ENCODE measurements at regions not wholly inside any gene's neighbourhood (a gene's known extent, or its start where the extent isn't known, plus 50 kb on each side); places are given as distances from the start of the nearest gene placed in this dataset.

GRCh38 chr18:27261769-27262549, 76.9 kb upstream of the CHST9 start:
- no peak for DNase-seq (ENCODE audit: insufficient read length, low spot score)
- TF ChIP-seq CTCF (IDR thresholded peaks at IDR 0.05; ENCODE audit: insufficient read depth, missing control alignments): no peak
- no peak for FAIRE-seq

- FAIRE-seq (no peak), DNase-seq (ENCODE audit: insufficient read length, low spot score) (no peak)
- TF ChIP-seq CTCF (IDR thresholded peaks at IDR 0.05; ENCODE audit: insufficient read depth, missing control alignments): no peak
Measured at GRCh38 chr18:27253571-27253970, 68.5 kb upstream of the CHST9 start.

- DNase-seq (ENCODE audit: insufficient read length, low spot score): no peak
- no peak for TF ChIP-seq CTCF (IDR thresholded peaks at IDR 0.05; ENCODE audit: insufficient read depth, missing control alignments)
- peak; percentile 91 for FAIRE-seq
Measured at GRCh38 chr18:27250471-27250870, 65.4 kb upstream of the CHST9 start.

GRCh38 chr18:27249933-27250332, 64.8 kb upstream of the CHST9 start:
- FAIRE-seq: no peak
- TF ChIP-seq CTCF (IDR thresholded peaks at IDR 0.05; ENCODE audit: insufficient read depth, missing control alignments): no peak
- no peak for DNase-seq (ENCODE audit: insufficient read length, low spot score)

GRCh38 chr18:27244259-27244658, 59.2 kb upstream of the CHST9 start:
- peak; percentile 21 for FAIRE-seq
- TF ChIP-seq CTCF (IDR thresholded peaks at IDR 0.05; ENCODE audit: insufficient read depth, missing control alignments): no peak

GRCh38 chr18:27242392-27243047, 57.4 kb upstream of the CHST9 start:
- no peak for DNase-seq (ENCODE audit: insufficient read length, low spot score)
- peak; percentile 55 for FAIRE-seq
- TF ChIP-seq CTCF (IDR thresholded peaks at IDR 0.05; ENCODE audit: insufficient read depth, missing control alignments): no peak

More at GRCh38 chr18:27244259-27244658, 59.2 kb upstream of the CHST9 start:
- no peak for DNase-seq (ENCODE audit: insufficient read length, low spot score)

GRCh38 chr18:27240383-27240782, 55.3 kb upstream of the CHST9 start:
- peak; percentile 55 for FAIRE-seq
- TF ChIP-seq CTCF (IDR thresholded peaks at IDR 0.05; ENCODE audit: insufficient read depth, missing control alignments): no peak

More at GRCh38 chr18:27240383-27240782, 55.3 kb upstream of the CHST9 start:
- no peak for DNase-seq (ENCODE audit: insufficient read length, low spot score)
